Keratinocyte (primary cell): ENCODE measurements at regions not wholly inside any gene's neighbourhood (a gene's known extent, or its start where the extent isn't known, plus 50 kb on each side); places are given as distances from the start of the nearest gene placed in this dataset.
"Not testable (repeated sequence)": the region's sequence is repeated elsewhere in the genome, so short reads cannot be mapped to it uniquely, and the experiment has no call there.

ENCODE experiments used
- DNase-seq: peaks from one replicate; pipeline ENCODE4 v3.0.0-alpha.2; 2011; ENCODE audit warnings: low read depth, missing footprints, low spot score
- FAIRE-seq: peaks from 2 replicates; lab custom pipeline; 2011; peaks lifted over from hg19 to GRCh38; lab: Jason Lieb, UNC
- H2AFZ ChIP-seq: 2 replicates; pipeline ENCODE4 v1.6.0; 2012; ENCODE audit warnings: low read length, control low read depth, inconsistent platforms; ENCODE audit not compliant: control insufficient read depth
- H3K27ac ChIP-seq: 2 replicates; pipeline ENCODE4 v1.5.1; 2011; ENCODE audit warnings: low read length; ENCODE audit not compliant: control insufficient read depth, insufficient read depth
- H3K27me3 ChIP-seq: 3 replicates; pipeline ENCODE4 v1.6.0; 2011; ENCODE audit warnings: low read length; ENCODE audit not compliant: control insufficient read depth, insufficient read depth; ENCODE audit errors: extremely low read depth
- H3K36me3 ChIP-seq, 2 experiments: 2 replicates in 1 of 2; 3 replicates in 1 of 2; pipeline ENCODE4 v1.5.1; 2011; ENCODE audit warnings: low read length in 2 of 2, mild to moderate bottlenecking in 1 of 2; ENCODE audit not compliant: control insufficient read depth in 2 of 2, insufficient read depth in 2 of 2; ENCODE audit errors: extremely low read depth in 1 of 2
- H3K4me1 ChIP-seq: 3 replicates; pipeline ENCODE4 v1.5.1; 2011; ENCODE audit warnings: low read length; ENCODE audit not compliant: control insufficient read depth, insufficient read depth; ENCODE audit errors: extremely low read depth
- H3K4me2 ChIP-seq: 3 replicates; pipeline ENCODE4 v1.6.0; 2011; ENCODE audit warnings: low read depth, low read length; ENCODE audit not compliant: control insufficient read depth, insufficient read depth; ENCODE audit errors: extremely low read depth
- H3K4me3 ChIP-seq, 3 experiments: fragments of 200-600 bp in 1 of 3; sonication (generic) in 1 of 3; 2 replicates in 2 of 3; 3 replicates in 1 of 3; pipeline ENCODE4 v1.5.1; 2011 to 2016; ENCODE audit warnings: low read length in 3 of 3, mild to moderate bottlenecking in 3 of 3, control low read depth in 2 of 3, inconsistent platforms in 1 of 3, low read depth in 1 of 3, mixed read lengths in 1 of 3, mixed run types in 1 of 3, moderate library complexity in 1 of 3; ENCODE audit not compliant: control insufficient read depth in 2 of 3, insufficient read depth in 2 of 3; ENCODE audit errors: extremely low read depth in 1 of 3
- H3K79me2 ChIP-seq: 2 replicates; pipeline ENCODE4 v1.6.0; 2012; ENCODE audit warnings: low read length; ENCODE audit not compliant: control insufficient read depth, insufficient read depth
- H3K9ac ChIP-seq: 3 replicates; pipeline ENCODE4 v1.6.0; 2011; ENCODE audit warnings: low read length; ENCODE audit not compliant: control insufficient read depth, insufficient read depth; ENCODE audit errors: extremely low read depth
- H3K9me1 ChIP-seq: 3 replicates; pipeline ENCODE4 v1.6.0; 2011; ENCODE audit warnings: low read length; ENCODE audit not compliant: control insufficient read depth, insufficient read depth; ENCODE audit errors: extremely low read depth
- H3K9me3 ChIP-seq: 2 replicates; pipeline ENCODE4 v1.5.1; 2012; ENCODE audit warnings: low read depth, low read length; ENCODE audit not compliant: control insufficient read depth
- H4K20me1 ChIP-seq: 3 replicates; pipeline ENCODE4 v1.6.0; 2011; ENCODE audit warnings: low read length; ENCODE audit not compliant: control insufficient read depth, insufficient read depth; ENCODE audit errors: extremely low read depth
- EZH2 ChIP-seq: IDR thresholded peaks from one replicate; pipeline ENCODE4 v1.6.1; 2012; ENCODE audit warnings: inconsistent platforms, mild to moderate bottlenecking, low read length, moderate library complexity
- dilution Hi-C: fragments of 300-500 bp; cut with MboI; formaldehyde crosslinking; loops from one replicate; pipeline ENCODE4 v1.7.0; 2020; ENCODE audit warnings: low sequenced_read_pairs; ENCODE audit not compliant: extremely low pct_ligation_motif_present
- TF ChIP-seq, protein P1 (sequence below), 3 experiments: IDR thresholded peaks in 1 of 3; conservative IDR thresholded peaks in 1 of 3; optimal IDR thresholded peaks in 1 of 3; 2 replicates in 2 of 3; 3 replicates in 1 of 3; pipeline versions ENCODE3 to v1.5.1; 2011; ENCODE audit warnings: low read length in 3 of 3, mild to moderate bottlenecking in 3 of 3, moderate library complexity in 2 of 3, control low read depth in 1 of 3, inconsistent platforms in 1 of 3; ENCODE audit not compliant: insufficient read depth in 2 of 3; ENCODE audit errors: extremely low read depth in 1 of 3

GRCh38 chr19:28631961-28632360 lies 581.0 kb downstream of the UQCRFS1 start:
- FAIRE-seq: no peak
- no peak for DNase-seq
- dilution Hi-C loops: no loop called here
- Histone ChIP-seq H3K4me3 (no peak overlapping the region), H3K27ac (no peak overlapping the region), H4K20me1 (no peaks in the 10 kb centered on the region), H3K9ac (no peak overlapping the region), H3K9me1 (no peaks in the 10 kb centered on the region), H3K4me2 (no peak overlapping the region), H3K9me3 (no peaks in the 10 kb centered on the region), H3K79me2 (no peaks in the 10 kb centered on the region), H3K27me3 (no peaks in the 10 kb centered on the region), H3K4me1 (no peaks in the 10 kb centered on the region), H3K36me3 (no peaks in the 10 kb centered on the region), H2AFZ (no peak overlapping the region)
- TF ChIP-seq, protein P1, sequence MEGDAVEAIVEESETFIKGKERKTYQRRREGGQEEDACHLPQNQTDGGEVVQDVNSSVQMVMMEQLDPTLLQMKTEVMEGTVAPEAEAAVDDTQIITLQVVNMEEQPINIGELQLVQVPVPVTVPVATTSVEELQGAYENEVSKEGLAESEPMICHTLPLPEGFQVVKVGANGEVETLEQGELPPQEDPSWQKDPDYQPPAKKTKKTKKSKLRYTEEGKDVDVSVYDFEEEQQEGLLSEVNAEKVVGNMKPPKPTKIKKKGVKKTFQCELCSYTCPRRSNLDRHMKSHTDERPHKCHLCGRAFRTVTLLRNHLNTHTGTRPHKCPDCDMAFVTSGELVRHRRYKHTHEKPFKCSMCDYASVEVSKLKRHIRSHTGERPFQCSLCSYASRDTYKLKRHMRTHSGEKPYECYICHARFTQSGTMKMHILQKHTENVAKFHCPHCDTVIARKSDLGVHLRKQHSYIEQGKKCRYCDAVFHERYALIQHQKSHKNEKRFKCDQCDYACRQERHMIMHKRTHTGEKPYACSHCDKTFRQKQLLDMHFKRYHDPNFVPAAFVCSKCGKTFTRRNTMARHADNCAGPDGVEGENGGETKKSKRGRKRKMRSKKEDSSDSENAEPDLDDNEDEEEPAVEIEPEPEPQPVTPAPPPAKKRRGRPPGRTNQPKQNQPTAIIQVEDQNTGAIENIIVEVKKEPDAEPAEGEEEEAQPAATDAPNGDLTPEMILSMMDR (optimal IDR thresholded peaks at IDR 0.05 in 1 of 3, IDR thresholded peaks at IDR 0.05 in 1 of 3, conservative IDR thresholded peaks at IDR 0.05 in 1 of 3; ENCODE audit: extremely low read depth in 1 of 3, insufficient read depth in 2 of 3, low read length in 3 of 3): no peak
- TF ChIP-seq EZH2: no peak

GRCh38 chr19:28627669-28628068 lies 585.3 kb downstream of the UQCRFS1 start:
- H3K4me1 ChIP-seq: no peaks in the 10 kb centered on the region
- TF ChIP-seq, protein P1 (optimal IDR thresholded peaks at IDR 0.05 in 1 of 3, IDR thresholded peaks at IDR 0.05 in 1 of 3, conservative IDR thresholded peaks at IDR 0.05 in 1 of 3; ENCODE audit: extremely low read depth in 1 of 3, insufficient read depth in 2 of 3, low read length in 3 of 3): no peak
- no peak for TF ChIP-seq EZH2
- H3K9me1 ChIP-seq: no peaks in the 10 kb centered on the region
- H4K20me1 ChIP-seq: no peaks in the 10 kb centered on the region
- H3K27ac ChIP-seq: no peak overlapping the region
- H3K9ac ChIP-seq: no peak overlapping the region
- DNase-seq (no peak), FAIRE-seq (no peak)
- H3K4me2 ChIP-seq: no peak overlapping the region
- no peaks in the 10 kb centered on the region for H3K36me3 ChIP-seq
- H3K27me3 ChIP-seq: no peaks in the 10 kb centered on the region
- dilution Hi-C loops: no loop called here
- no peaks in the 10 kb centered on the region for H3K9me3 ChIP-seq
- no peak overlapping the region for H3K4me3 ChIP-seq
- no peak overlapping the region for H2AFZ ChIP-seq
- H3K79me2 ChIP-seq: no peaks in the 10 kb centered on the region

- H3K4me2 ChIP-seq, H3K27ac ChIP-seq, H3K79me2 ChIP-seq, DNase-seq, FAIRE-seq, H3K36me3 ChIP-seq, H2AFZ ChIP-seq, H3K9me3 ChIP-seq, H3K4me1 ChIP-seq, H4K20me1 ChIP-seq, H3K27me3 ChIP-seq, H3K4me3 ChIP-seq, H3K9me1 ChIP-seq, H3K9ac ChIP-seq, dilution Hi-C loops: not testable (repeated sequence)
Measured at GRCh38 chr19:28626407-28626806, 586.5 kb downstream of the UQCRFS1 start.
